Gastroesophageal sphincter (tissue), 3 donors: ENCODE measurements at regions not wholly inside any gene's neighbourhood (a gene's known extent, or its start where the extent isn't known, plus 50 kb on each side); places are given as distances from the start of the nearest gene placed in this dataset.
"Not testable (repeated sequence)": the region's sequence is repeated elsewhere in the genome, so short reads cannot be mapped to it uniquely, and the experiment has no call there.

ENCODE experiments used
- CTCF ChIP-seq, 4 experiments: fragments of 200-600 bp in 2 of 4; fragments of 450-650 bp in 2 of 4; sonication (generic) in 1 of 4; IDR thresholded peaks; one replicate each; pipeline ENCODE4 v1.5.1; 2017 to 2019; ENCODE audit warnings: antibody characterized with exemption in 4 of 4, mild to moderate bottlenecking in 2 of 4, moderate library complexity in 2 of 4
- EP300 ChIP-seq: sonication (generic); formaldehyde crosslinking; IDR thresholded peaks from one replicate; pipeline ENCODE4 v1.6.1; 2017; ENCODE audit warnings: antibody characterized with exemption, mild to moderate bottlenecking
- POLR2A ChIP-seq, 2 donors: fragments of 450-650 bp; IDR thresholded peaks; one replicate each; pipeline ENCODE4 v1.6.1; 2017; ENCODE audit warnings: antibody characterized with exemption in 2 of 2, mild to moderate bottlenecking in 2 of 2, moderate library complexity in 1 of 2

- TF ChIP-seq POLR2A (IDR thresholded peaks at IDR 0.05), result peak; percentile 68 to 90
- peak in 3 of 4 experiments; percentile 20 to 32 (median 30) for TF ChIP-seq CTCF (IDR thresholded peaks at IDR 0.05)
- TF ChIP-seq EP300, result not testable (repeated sequence)
Observed at GRCh38 chr3:195989921-195990840, 81.8 kb upstream of the TNK2 start.
